ENCODE measurements at regions not wholly inside any gene's neighbourhood (a gene's known extent, or its start where the extent isn't known, plus 50 kb on each side); places are given as distances from the start of the nearest gene placed in this dataset.
"Not testable (repeated sequence)": the region's sequence is repeated elsewhere in the genome, so short reads cannot be mapped to it uniquely, and the experiment has no call there.

DNA sequence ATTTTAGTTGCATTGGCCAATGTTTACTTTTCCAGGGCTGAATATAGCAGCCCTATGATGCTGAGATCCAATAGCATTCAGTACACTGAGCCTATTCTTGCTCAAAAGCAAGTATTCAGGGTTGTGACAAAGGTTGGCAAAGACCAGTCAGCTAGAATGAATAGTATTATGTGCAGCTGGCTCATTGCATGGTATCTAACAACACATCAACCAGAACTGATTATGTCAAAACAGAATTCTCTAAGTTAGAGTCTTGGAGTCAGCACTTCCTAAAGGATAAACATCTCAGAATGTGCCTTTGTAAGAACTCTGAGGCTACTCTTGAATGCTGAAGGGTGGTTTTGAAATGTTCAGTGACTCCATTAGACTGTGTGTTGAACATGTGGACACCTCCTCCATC lies 774.5 kb upstream of the RGMB start:
- ATAC-seq (ENCODE audit: low FRiP score) (no peak), DNase-seq (ENCODE audit: low spot score) (no peak)
- no peak for TF ChIP-seq CTCF (IDR thresholded peaks at IDR 0.05)

- ATAC-seq (ENCODE audit: low FRiP score) (no peak), DNase-seq (ENCODE audit: low spot score) (no peak)
- TF ChIP-seq CTCF (IDR thresholded peaks at IDR 0.05) = no peak
These were observed 769.0 kb upstream of the RGMB start for GRCh38 chr5:98004463-98004862.

DNA sequence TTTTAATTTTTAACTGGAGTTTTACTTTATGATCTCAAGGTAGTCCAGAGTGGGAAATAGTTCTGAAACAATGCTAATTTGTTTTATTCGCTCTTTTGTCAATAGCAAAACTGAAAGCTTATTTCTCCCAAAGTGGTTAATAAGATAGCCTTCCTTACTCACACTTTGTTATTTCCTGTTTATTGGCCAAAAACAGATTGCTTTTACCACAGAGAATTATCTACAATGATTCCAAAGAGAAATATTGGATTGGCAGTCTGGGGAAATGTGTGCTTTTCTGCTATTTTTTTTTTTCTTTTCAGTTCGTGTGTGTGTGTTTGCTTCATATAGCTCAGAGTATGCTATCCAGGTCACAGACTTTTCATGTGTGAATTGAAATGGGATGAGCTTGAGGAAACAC lies 756.7 kb upstream of the RGMB start:
- TF ChIP-seq CTCF (IDR thresholded peaks at IDR 0.05) = no peak
- DNase-seq (ENCODE audit: low spot score) = no peak
- no peak for ATAC-seq (ENCODE audit: low FRiP score)

- ATAC-seq (ENCODE audit: low FRiP score); DNase-seq (ENCODE audit: low spot score): not testable (repeated sequence)
These were observed 743.2 kb upstream of the RGMB start for GRCh38 chr5:98030273-98030672.

GRCh38 chr5:98031036-98031435 lies 742.4 kb upstream of the RGMB start:
- not testable (repeated sequence) for DNase-seq (ENCODE audit: low spot score); ATAC-seq (ENCODE audit: low FRiP score)

DNA sequence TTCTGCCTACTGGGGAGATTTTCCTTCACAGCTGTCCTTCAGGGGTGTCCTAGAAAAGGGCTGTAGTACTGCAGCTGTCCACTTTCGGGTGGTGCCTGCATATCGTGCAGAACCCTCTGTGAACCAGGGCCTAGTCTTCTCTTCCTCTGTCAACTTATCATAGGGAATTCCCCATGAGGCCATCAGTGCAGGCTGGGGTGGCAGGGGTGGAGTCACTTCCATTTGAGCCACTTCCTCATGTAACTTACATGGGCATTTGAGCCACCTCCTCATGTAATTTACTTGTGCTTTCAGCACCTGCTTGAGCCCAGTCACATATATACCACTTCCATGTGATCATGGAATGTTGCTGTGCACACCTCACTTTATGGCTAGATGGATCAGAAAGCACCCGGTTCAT lies 742.0 kb upstream of the RGMB start:
- ATAC-seq (ENCODE audit: low FRiP score) = no peak
- TF ChIP-seq CTCF (IDR thresholded peaks at IDR 0.05) = no peak
- DNase-seq (ENCODE audit: low spot score) = no peak

DNA sequence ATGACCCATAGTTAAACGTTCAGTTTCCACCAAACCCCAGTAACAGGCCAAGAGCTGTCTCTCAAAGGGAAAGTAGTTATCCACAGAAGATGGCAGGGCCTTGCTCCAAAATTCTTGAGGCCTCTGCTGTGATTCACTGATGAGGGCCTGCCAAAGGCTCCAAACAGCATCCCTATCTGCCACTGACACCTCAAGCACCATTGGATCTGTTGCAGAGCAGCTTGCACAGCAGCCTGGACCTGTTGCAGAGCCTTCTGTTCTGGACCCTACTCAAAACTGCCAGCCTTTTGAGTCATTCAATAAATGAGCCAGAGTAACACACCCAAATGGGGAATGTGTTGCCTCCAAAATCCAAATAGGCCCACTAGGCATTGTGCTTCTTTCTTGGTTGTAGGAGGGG lies 741.5 kb upstream of the RGMB start:
- ATAC-seq (ENCODE audit: low FRiP score) = no peak

DNA sequence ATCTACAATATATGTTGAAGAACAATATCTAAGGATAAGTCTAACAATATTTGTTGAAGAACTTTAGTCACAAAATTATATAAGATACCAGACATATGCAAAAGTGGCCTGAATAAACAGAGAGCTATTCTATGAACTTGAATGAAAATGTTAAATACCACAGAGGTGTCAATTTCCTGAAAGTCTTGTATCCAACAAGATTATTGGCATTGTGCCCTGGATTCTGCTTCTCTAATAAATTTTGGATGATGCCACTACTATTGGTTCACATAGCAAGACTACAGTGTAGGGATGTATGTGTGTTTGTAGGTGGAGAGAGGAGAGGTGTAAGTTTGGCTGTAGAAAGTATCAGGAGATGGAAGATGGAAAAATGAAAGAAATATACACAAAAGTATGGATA lies 731.8 kb upstream of the RGMB start:
- ATAC-seq (ENCODE audit: low FRiP score) = no peak

More for the DNA sequence above, 741.5 kb upstream of the RGMB start:
- TF ChIP-seq CTCF (IDR thresholded peaks at IDR 0.05) = no peak
- no peak for DNase-seq (ENCODE audit: low spot score)

More for the DNA sequence above, 731.8 kb upstream of the RGMB start:
- TF ChIP-seq CTCF (IDR thresholded peaks at IDR 0.05) = no peak
- no peak for DNase-seq (ENCODE audit: low spot score)
